ENCODE measurements at regions not wholly inside any gene's neighbourhood (a gene's known extent, or its start where the extent isn't known, plus 50 kb on each side); places are given as distances from the start of the nearest gene placed in this dataset.

GRCh38 chr1:89453123-89453972 is 71.3 kb upstream of the LRRC8B start:
- no peak for TF ChIP-seq CTCF (IDR thresholded peaks at IDR 0.05)
- no peak for TF ChIP-seq POLR2AphosphoS5 (IDR thresholded peaks at IDR 0.05)
- TF ChIP-seq POLR2A (IDR thresholded peaks at IDR 0.05; ENCODE audit: low read depth): no peak
